GM12891 (cell line): ENCODE measurements at regions not wholly inside any gene's neighbourhood (a gene's known extent, or its start where the extent isn't known, plus 50 kb on each side); places are given as distances from the start of the nearest gene placed in this dataset.

ENCODE experiments used
- POLR2A ChIP-seq: IDR thresholded peaks from 2 replicates; pipeline ENCODE4 v1.6.1; 2011; ENCODE audit warnings: low read depth, low read length, control low read depth
- POLR2AphosphoS5 ChIP-seq: IDR thresholded peaks from 2 replicates; pipeline ENCODE4 v1.6.1; 2011; ENCODE audit warnings: low read depth, low read length, control low read depth
- SPI1 ChIP-seq: IDR thresholded peaks from 2 replicates; pipeline ENCODE4 v1.6.1; 2011; ENCODE audit warnings: low read depth, low read length, control low read depth
- TAF1 ChIP-seq: IDR thresholded peaks from 2 replicates; pipeline ENCODE4 v1.6.1; 2011; ENCODE audit warnings: low read depth, low read length, control low read depth

DNA sequence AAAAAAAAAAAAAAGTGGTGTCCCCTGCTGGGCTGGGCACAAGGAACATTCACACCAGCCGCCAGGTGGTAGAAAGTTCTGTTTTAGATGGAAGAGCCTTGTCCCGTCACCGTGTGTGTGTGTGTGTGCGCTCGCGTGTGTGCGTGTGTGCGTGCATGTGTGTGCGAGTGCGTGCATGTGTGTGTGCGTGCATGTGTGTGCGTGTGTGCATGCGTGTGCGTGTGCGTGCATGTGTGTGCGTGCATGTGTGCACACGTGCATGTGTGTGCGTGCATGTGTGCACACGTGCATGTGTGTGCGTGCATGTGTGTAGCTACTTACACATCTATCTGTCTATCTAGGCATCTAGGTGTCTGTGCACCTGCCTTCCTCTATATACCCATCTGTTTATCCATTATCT, 491.7 kb downstream of the NPHP4 start:
- no peak for TF ChIP-seq POLR2A
- no peak for TF ChIP-seq POLR2AphosphoS5
- TF ChIP-seq SPI1: no peak
- TF ChIP-seq TAF1: no peak
